Testis (tissue), 2 donors: ENCODE measurements at regions not wholly inside any gene's neighbourhood (a gene's known extent, or its start where the extent isn't known, plus 50 kb on each side); places are given as distances from the start of the nearest gene placed in this dataset.

ENCODE experiments used
- POLR2A ChIP-seq: fragments of 450-650 bp; IDR thresholded peaks from one replicate; pipeline ENCODE4 v1.6.1; 2017; ENCODE audit warnings: antibody characterized with exemption, mild to moderate bottlenecking, moderate library complexity
- TF ChIP-seq, protein P1 (sequence below), 3 experiments: fragments of 450-650 bp in 2 of 3; fragments of 200-600 bp in 1 of 3; sonication (generic) in 1 of 3; IDR thresholded peaks; one replicate each; pipeline ENCODE4 v1.5.1; 2016 to 2019; ENCODE audit warnings: antibody characterized with exemption in 3 of 3, mild to moderate bottlenecking in 2 of 3, moderate library complexity in 1 of 3

DNA sequence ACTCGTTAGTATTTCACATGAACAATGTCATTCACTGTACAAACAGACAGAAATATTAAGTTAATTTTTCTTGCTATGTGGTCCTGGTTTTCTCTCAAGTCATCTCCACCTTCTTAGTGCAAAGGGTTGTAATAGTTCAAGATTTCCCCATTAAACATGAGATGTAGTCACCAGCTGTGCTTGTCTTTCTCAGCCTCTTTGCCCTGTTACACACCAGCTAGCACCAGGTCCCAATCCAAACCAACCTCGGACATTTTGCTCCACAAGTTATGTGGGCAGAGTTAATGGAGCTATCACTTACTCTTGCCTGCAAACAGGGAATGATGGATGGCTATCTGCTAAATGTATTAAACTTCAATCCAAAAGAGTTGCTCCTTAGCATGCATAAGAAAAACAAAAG, 328.1 kb downstream of the TLE1 start:
- TF ChIP-seq, protein P1, sequence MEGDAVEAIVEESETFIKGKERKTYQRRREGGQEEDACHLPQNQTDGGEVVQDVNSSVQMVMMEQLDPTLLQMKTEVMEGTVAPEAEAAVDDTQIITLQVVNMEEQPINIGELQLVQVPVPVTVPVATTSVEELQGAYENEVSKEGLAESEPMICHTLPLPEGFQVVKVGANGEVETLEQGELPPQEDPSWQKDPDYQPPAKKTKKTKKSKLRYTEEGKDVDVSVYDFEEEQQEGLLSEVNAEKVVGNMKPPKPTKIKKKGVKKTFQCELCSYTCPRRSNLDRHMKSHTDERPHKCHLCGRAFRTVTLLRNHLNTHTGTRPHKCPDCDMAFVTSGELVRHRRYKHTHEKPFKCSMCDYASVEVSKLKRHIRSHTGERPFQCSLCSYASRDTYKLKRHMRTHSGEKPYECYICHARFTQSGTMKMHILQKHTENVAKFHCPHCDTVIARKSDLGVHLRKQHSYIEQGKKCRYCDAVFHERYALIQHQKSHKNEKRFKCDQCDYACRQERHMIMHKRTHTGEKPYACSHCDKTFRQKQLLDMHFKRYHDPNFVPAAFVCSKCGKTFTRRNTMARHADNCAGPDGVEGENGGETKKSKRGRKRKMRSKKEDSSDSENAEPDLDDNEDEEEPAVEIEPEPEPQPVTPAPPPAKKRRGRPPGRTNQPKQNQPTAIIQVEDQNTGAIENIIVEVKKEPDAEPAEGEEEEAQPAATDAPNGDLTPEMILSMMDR (IDR thresholded peaks at IDR 0.05): no peak
- TF ChIP-seq POLR2A: no peak
